ENCODE measurements at regions not wholly inside any gene's neighbourhood (a gene's known extent, or its start where the extent isn't known, plus 50 kb on each side); places are given as distances from the start of the nearest gene placed in this dataset.

DNA sequence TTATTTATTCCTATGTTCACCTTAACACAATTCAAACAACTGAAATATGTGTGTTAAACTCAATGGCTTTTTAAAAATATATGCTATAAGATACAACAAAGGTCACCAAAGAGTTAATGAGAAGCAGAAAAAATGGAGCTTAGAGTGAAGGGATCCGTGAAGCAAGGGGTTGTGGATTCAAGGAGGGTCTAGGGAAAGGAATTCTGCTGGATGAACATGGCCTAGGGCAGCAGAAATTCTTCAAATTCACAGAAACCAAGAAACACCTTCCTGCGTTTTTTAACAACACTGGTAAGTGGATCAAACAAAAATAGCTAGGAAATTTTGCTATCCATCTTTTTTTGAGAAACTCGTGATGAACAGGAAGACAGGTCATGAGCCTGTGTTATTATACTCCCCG lies 59.3 kb upstream of the PLSCR5 start:
- DNase-seq (ENCODE audit: low read depth), result no peak
- TF ChIP-seq, protein P1, sequence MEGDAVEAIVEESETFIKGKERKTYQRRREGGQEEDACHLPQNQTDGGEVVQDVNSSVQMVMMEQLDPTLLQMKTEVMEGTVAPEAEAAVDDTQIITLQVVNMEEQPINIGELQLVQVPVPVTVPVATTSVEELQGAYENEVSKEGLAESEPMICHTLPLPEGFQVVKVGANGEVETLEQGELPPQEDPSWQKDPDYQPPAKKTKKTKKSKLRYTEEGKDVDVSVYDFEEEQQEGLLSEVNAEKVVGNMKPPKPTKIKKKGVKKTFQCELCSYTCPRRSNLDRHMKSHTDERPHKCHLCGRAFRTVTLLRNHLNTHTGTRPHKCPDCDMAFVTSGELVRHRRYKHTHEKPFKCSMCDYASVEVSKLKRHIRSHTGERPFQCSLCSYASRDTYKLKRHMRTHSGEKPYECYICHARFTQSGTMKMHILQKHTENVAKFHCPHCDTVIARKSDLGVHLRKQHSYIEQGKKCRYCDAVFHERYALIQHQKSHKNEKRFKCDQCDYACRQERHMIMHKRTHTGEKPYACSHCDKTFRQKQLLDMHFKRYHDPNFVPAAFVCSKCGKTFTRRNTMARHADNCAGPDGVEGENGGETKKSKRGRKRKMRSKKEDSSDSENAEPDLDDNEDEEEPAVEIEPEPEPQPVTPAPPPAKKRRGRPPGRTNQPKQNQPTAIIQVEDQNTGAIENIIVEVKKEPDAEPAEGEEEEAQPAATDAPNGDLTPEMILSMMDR (conservative IDR thresholded peaks at IDR 0.05; ENCODE audit: low read depth, low read length), result no peak
- H3K4me3 ChIP-seq (ENCODE audit: low read depth, low read length), result no peak overlapping the region

GRCh38 chr3:146658841-146659240 lies 53.7 kb upstream of the PLSCR5 start:
- TF ChIP-seq, protein P1 (conservative IDR thresholded peaks at IDR 0.05; ENCODE audit: low read depth, low read length), result no peak
- no peak for DNase-seq (ENCODE audit: low read depth)
- H3K4me3 ChIP-seq (ENCODE audit: low read depth, low read length), result no peak overlapping the region

DNA sequence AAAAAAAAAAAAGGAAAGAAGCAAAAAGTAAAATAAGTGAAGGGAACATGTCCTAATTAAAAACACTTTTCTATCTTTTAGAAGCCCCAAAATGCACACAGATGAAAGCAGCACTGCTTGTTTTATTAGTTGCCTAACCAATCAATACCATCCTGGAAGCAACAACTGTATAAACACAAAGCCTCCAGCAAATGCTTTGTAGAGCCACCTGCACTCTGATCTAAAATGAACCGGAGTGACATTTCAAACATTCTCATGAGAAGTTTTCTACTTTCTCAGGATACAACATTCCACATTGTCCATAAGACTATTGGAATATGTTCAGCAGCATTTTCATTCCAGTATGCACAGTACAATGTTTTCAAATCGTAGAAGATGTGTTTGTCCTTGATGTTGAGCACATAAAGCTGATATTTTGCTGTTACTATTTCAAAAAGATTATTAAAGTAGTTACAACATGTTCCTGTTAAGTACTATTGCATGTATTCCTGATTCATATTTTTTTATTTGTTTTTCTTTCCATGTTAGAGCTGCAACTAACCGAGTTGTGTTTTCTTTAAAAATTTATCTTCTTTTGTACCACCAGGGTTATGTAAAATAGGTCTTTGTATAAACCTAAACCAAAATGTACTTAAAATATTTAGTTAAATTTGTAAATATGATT lies 50.3 kb upstream of the PLSCR5 start:
- DNase-seq (ENCODE audit: low read depth), result no peak
- TF ChIP-seq, protein P1 (conservative IDR thresholded peaks at IDR 0.05; ENCODE audit: low read depth, low read length), result no peak
- no peak overlapping the region for H3K4me3 ChIP-seq (ENCODE audit: low read depth, low read length)
